WI38 (cell line): ENCODE measurements at regions not wholly inside any gene's neighbourhood (a gene's known extent, or its start where the extent isn't known, plus 50 kb on each side); places are given as distances from the start of the nearest gene placed in this dataset.

Experiments used
- H3K4me3 ChIP-seq: 2 replicates; pipeline ENCODE4 v1.5.1; 2011; ENCODE audit warnings: low read depth, mild to moderate bottlenecking, control low read depth, low read length
- CTCF ChIP-seq: IDR thresholded peaks from 2 replicates; pipeline ENCODE4 v1.5.1; 2012; ENCODE audit warnings: low read depth, mild to moderate bottlenecking, control low read depth, low read length

- no peak overlapping the region for H3K4me3 ChIP-seq
- TF ChIP-seq CTCF: no peak
Measured at GRCh38 chr6:153944201-153944600, 94.8 kb upstream of the OPRM1 start.

DNA sequence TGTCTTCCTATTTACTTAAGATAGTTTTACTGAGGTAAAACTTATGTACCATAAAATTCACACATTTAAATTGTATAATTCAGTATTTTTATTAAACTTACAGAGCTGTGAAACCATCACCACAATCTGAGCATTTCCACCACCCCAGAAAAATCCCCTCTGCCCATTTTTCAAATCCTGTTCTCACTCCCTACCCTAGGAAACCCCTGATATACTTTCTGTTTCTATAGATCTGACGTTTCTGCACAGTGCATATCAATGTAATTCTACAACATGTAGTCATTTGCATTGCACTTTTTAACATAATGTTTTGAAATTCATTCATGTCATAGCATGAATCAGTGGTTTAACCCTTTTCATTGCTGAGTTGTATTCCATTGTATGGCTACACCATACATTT lies 96.7 kb upstream of the OPRM1 start:
- TF ChIP-seq CTCF: no peak
- no peak overlapping the region for H3K4me3 ChIP-seq

DNA sequence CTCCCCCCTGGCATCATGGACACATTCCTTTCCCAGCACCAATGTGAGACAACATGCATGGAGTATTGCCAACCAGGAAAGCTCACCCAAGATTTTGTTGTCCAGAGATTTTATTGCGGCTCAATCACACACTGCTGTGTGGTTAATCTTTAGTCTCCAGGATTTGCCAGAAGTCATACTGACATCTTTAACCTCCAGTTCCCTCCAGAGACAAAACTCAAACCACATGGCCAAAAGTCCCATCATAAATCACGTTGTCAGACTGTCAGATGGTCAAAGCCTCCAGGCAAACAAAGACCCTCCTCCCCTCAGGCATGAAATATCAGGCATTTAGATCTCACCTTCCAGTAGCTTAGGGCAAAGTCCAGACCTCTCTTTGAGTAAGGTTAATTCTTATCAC lies 97.3 kb upstream of the OPRM1 start:
- H3K4me3 ChIP-seq: no peak overlapping the region
- no peak for TF ChIP-seq CTCF

DNA sequence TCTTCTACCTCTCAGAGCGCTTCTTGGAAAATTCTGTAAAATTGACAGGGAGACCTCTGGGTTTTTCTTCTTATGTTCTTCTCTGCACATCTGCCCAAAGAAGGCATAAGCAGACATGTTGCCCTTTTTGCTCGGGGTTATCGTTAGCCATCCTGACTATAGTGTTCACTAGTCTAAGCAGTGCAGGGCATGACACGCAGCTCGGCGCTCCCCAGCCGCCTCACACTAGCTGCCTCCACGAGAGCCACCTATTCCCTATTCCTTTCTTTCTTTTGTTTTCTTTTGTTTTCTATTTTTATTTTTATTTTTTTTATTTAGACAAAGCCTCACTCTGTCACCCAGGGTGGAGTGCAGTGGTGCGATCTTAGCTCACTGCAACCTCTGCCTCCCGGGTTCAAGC lies 100.2 kb upstream of the OPRM1 start:
- no peak for TF ChIP-seq CTCF

DNA sequence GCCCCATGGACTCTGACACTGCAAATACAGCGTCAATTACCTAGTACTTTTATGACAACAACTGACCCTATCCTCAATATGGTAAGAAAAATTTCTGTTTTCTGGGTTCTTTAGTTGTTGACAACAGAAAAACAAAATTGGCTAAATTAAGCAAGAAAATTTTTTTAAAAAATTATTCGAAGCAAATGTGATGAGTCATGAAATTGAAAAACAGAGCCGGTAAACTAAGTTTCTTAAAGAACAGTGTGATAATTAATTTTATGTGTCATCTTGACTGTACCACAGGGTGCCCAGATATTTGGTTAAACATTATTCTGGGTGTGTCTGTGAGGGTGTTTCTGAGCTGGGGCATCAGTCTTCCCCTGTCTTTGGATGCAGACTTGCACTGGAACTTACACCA lies 107.6 kb upstream of the OPRM1 start:
- no peak overlapping the region for H3K4me3 ChIP-seq
- TF ChIP-seq CTCF: no peak

More for the DNA sequence above, 100.2 kb upstream of the OPRM1 start:
- H3K4me3 ChIP-seq: no peak overlapping the region

GRCh38 chr6:153927867-153928266 lies 111.2 kb upstream of the OPRM1 start:
- no peak overlapping the region for H3K4me3 ChIP-seq
- no peak for TF ChIP-seq CTCF

DNA sequence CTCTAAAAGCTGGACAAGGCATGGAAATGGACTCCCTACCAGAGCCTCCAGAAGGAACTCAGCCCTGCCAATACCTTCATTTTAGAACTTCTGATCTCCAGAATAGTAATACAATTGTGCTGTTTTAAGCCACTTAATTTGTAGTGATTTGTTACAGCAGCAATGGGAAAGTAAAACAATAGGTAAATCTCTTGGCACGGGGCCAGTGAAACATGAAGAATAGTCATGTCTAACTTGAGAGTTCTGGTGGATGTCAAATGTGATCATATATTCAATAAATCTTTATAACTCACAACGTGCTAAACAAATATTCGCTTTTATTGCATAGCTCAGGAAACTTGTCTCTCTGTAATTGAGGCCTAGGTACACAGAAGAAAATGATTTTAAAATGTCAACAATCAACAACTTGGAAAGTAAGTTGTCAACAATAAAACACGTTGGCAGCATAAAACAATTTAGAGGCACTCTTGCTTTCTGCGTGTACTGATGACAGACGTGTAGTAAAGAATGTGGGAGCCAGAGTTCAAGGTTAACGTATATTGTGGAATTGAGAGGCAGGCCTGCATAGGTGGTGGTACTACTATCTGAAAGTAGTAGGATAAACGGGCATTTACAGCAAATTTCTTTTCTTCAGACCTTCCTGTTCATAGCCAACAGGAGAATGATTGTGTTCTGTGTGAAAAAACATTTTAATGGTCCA lies 140.5 kb upstream of the OPRM1 start:
- TF ChIP-seq CTCF: no peak
- no peak overlapping the region for H3K4me3 ChIP-seq
